ENCODE measurements at regions not wholly inside any gene's neighbourhood (a gene's known extent, or its start where the extent isn't known, plus 50 kb on each side); places are given as distances from the start of the nearest gene placed in this dataset.

DNA sequence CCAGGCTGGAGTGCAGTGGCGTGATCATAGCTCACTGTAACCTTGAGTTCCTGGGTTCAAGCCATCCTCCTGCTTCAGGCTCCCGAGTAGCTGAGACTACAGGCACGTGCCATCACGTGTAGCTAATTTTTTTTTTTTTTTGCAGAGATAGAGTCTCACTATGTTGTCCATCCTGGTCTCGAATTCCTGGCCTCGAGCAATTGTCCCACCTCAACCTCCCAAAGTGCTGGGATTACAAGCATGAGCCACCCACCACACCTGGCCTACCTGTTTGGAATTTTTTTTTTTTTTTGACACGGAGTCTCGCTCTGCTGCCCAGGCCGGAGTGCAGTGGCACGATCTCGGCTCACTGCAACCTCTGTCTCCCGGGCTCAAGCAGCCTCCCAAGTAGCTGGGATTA is 117.1 kb upstream of the PARD3 start:
- ATAC-seq (replicated peaks in 6 of 8) = no peak
- Histone ChIP-seq H3K4me3 (no peak overlapping the region), H3K27ac (no peak overlapping the region), H3K4me1 (replicated peaks in 1 of 2) (no peaks in the 10 kb centered on the region)
- WGBS, 10 experiments = 49 to 100% (median 88%) methylated on average over 1 to 10 of the region's 12 CpGs; no CpG with 5 or more reads in 3 of the 10 experiments
- in situ Hi-C loops (cut with MboI; ENCODE audit: low pct_unique_long_range_greater_than_20kb in 2 of 9, low sequenced_read_pairs in 9 of 9, unreplicated experiment in 9 of 9) = loop anchor here in 1 of 9 experiments (25.0 kb wide), 1 partner anchor 270 kb away; no protein-coding TSS in a partner anchor

DNA sequence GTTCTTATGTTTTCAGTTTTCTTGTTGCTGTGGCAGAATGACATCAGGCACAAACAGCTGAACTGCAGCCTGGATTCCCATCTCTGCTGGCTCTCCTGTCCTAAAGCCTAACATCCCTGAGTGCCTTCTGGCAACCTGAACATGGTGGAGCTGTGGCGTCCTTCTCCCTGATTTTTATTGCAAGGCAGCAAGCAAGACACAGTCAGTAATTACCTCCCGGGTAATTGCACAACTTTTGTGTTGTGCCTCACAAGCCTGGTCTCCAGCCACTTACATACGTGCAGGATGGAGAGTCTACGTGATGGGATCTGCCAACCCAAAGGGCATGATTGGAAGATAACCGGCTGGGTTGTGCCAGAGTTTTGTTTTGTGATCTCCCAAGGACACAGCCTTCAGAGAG is 116.1 kb upstream of the PARD3 start:
- in situ Hi-C loops (cut with MboI; ENCODE audit: low pct_unique_long_range_greater_than_20kb in 2 of 9, low sequenced_read_pairs in 9 of 9, unreplicated experiment in 9 of 9) = loop anchor here in 1 of 9 experiments (25.0 kb wide), 1 partner anchor 269 kb away; no protein-coding TSS in a partner anchor
- no peaks in the 10 kb centered on the region for H3K4me1 ChIP-seq (replicated peaks in 1 of 2)
- ATAC-seq (replicated peaks in 6 of 8) = no peak
- 59 to 100% (median 88%) methylated on average over 1 to 4 of the region's 5 CpGs; no CpG with 5 or more reads in 3 of the 10 experiments for WGBS, 10 experiments
- H3K4me3 ChIP-seq = no peak overlapping the region
- H3K27ac ChIP-seq = no peak overlapping the region

DNA sequence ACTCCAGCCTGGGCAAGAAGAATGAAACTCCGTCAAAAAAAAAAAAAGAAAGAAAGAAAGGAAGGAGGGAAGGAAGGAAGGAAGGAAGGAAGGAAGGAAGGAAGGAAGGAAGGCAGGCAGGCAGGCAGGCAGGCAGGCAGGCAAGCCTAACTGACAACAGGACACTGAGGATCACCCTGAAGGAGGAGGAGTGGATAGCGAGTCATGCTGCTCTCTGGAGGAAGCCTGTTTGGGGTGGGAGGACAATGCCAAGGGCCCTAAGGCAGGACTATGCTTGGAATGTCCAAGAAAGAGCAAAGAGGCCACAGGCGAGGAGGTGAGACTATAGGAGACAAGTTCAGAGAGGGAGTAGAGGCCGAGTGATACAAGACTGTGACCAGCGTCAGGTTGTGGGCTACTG is 107.0 kb upstream of the PARD3 start:
- in situ Hi-C loops (cut with MboI; ENCODE audit: low pct_unique_long_range_greater_than_20kb in 2 of 9, low sequenced_read_pairs in 9 of 9, unreplicated experiment in 9 of 9) = no loop called here
- Histone ChIP-seq H3K27ac (no peak overlapping the region), H3K4me1 (replicated peaks in 1 of 2) (peaks cover 5 to 9% of the 10 kb centered on the region in 2 donors), H3K4me3 (no peak overlapping the region)
- ATAC-seq (replicated peaks in 6 of 8) = peak in 3 of 8 experiments; percentile 24 to 47 (median 39)
- WGBS, 10 experiments = 67 to 92% (median 82%) methylated on average over 1 to 3 of the region's 5 CpGs; no CpG with 5 or more reads in 7 of the 10 experiments

DNA sequence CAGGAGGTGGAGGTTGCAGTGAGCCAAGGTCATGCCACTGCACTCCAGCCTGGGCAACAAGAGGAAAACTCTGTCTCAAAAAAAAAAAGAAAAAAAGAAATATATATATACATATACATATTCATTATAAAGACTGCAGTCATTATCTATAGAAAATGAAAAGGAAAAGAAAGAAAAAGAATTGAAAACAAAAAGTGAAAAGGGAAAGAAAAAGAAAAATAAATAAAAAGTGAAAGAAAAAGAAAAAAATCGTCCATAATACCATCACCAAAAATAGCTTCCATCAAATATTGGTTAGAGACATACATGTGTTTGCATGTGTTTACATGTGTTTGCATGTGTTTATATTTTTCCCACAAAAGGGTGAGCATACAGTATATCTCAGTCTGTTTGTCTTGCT is 105.5 kb upstream of the PARD3 start:
- Histone ChIP-seq H3K4me1 (replicated peaks in 1 of 2) (peaks cover 5 to 9% of the 10 kb centered on the region in 2 donors), H3K27ac (no peak overlapping the region), H3K4me3 (no peak overlapping the region)
- ATAC-seq (replicated peaks in 6 of 8) = no peak
- WGBS, 10 experiments = 0 to 88% (median 57%) methylated on average over 1 of the region's 1 CpG; no CpG with 5 or more reads in 1 of the 10 experiments
- in situ Hi-C loops (cut with MboI; ENCODE audit: low pct_unique_long_range_greater_than_20kb in 2 of 9, low sequenced_read_pairs in 9 of 9, unreplicated experiment in 9 of 9) = no loop called here

DNA sequence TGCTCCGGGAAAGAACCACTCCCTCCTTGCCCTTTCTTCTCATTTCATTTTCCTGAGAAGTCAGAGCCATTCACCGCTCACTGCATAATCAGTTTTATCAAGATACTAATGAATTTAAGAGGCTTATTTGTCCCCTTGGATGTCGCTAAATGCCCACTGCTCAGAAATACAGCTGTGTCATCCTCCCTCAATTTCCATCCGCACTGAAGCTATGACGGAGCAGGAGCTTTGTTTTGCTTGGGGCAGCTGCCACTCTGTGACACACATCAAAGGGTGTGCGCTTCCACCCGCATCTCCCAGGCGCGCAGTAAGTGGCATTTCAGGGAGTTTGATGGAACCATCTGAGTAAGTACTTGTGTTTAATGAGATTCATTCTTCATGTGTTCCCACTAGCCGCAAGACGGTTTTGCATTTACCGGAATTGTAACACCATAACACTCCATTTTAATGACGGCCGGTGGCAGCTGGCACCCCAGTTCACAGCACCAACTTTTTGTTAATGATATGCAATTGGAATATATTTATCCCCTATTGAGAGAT is 103.8 kb upstream of the PARD3 start:
- no peak overlapping the region for H3K4me3 ChIP-seq
- peak in 5 of 8 experiments; percentile 67 to 80 (median 73) for ATAC-seq (replicated peaks in 6 of 8)
- in situ Hi-C loops (cut with MboI; ENCODE audit: low pct_unique_long_range_greater_than_20kb in 2 of 9, low sequenced_read_pairs in 9 of 9, unreplicated experiment in 9 of 9) = no loop called here
- peak overlapping the region in 1 of 2 donors; percentile 55 for H3K27ac ChIP-seq
- H3K4me1 ChIP-seq (replicated peaks in 1 of 2) = peaks cover 5 to 9% of the 10 kb centered on the region in 2 donors
- WGBS, 10 experiments = 53 to 100% (median 70%) methylated on average over 3 to 12 of the region's 14 CpGs; no CpG with 5 or more reads in 1 of the 10 experiments

DNA sequence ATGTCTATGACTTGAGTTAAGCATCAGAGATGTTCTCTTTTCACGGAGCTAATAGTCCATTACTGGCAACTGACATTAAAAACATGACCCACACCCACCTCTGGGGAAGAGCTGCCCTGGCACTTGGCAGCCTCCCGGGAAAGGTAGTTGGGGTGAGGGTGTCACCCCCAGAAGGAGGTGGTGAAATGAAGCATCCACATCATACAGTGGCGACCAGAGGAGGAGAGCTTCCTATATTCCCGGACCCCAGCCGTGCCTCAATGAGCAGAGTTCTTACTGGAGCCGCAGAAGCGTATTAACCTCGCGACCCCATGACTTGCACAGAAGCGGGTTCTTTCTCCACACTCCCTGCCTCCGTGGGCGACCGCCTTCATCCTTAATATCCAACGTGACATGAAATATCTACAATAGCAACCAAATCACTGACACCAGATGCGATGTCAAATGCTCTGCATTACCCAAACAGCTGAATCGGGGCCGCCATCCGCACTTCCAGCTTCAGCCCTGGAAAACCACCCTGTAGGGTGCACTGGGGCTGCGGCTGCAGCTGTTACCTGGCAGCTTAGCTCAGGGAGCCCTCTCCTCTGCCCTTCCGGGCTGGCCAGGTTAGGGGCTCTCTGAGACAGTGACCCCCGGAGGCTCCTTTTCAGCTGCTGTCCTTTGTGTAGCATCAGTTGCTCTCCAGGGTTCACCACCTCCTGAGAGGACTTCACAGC is 103.1 kb upstream of the PARD3 start:
- peak in 5 of 8 experiments; percentile 25 to 48 (median 33) for ATAC-seq (replicated peaks in 6 of 8)
- in situ Hi-C loops (cut with MboI; ENCODE audit: low pct_unique_long_range_greater_than_20kb in 2 of 9, low sequenced_read_pairs in 9 of 9, unreplicated experiment in 9 of 9) = no loop called here
- Histone ChIP-seq H3K4me1 (replicated peaks in 1 of 2) (peaks cover 5 to 9% of the 10 kb centered on the region in 2 donors), H3K4me3 (no peak overlapping the region), H3K27ac (peak overlapping the region; percentile 22 to 55)
- WGBS, 10 experiments = 20 to 95% (median 84%) methylated on average over 1 to 13 of the region's 21 CpGs; no CpG with 5 or more reads in 3 of the 10 experiments

DNA sequence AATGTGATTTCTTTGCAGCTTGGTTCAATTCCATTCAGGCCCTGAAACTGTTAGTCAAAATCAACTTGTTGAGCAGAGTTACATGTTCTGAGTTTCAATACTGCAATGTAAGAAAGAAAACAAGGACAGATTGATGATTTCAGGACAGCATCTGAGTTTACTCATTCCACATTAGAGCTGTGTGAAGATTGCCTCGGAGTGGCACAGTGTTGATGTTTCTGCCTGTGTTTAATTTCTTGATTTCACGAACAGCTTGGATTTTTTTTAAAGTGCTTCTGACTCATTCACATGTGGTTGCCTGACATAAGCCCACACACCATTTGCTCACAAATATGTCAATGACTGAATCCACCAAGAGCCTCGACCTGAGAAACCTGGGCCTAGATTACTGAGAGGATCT is 101.2 kb upstream of the PARD3 start:
- peaks cover 5 to 9% of the 10 kb centered on the region in 2 donors for H3K4me1 ChIP-seq (replicated peaks in 1 of 2)
- ATAC-seq (replicated peaks in 6 of 8) = peak; percentile 49 to 91 (median 84)

DNA sequence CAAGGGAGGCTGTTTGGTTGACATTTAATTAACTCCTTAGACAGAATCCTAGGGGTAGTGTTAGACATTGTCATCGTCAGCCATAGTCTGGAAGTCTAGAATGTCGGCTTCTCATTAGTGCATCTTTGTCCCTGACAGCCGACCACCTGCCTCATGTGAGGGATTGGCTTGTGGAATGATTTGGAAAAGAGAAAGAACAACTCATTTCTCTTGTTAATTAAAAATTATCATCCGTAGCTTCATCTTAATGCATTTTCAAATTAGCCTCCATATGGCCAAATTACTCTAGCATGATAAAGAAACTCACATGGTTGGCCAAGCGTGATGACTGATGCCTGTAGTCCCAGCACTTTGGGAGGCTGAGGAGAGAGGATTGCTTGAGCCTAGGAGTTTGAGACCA is 97.7 kb upstream of the PARD3 start:
- ATAC-seq (replicated peaks in 6 of 8) = no peak
- in situ Hi-C loops (cut with MboI; ENCODE audit: low pct_unique_long_range_greater_than_20kb in 2 of 9, low sequenced_read_pairs in 9 of 9, unreplicated experiment in 9 of 9) = no loop called here
- Histone ChIP-seq H3K4me3 (no peak overlapping the region), H3K4me1 (replicated peaks in 1 of 2) (peaks cover 0 to 2% of the 10 kb centered on the region in 2 donors), H3K27ac (no peak overlapping the region)
- 33 to 100% (median 90%) methylated on average over 1 to 5 of the region's 5 CpGs; no CpG with 5 or more reads in 1 of the 10 experiments for WGBS, 10 experiments

More for the DNA sequence above, 101.2 kb upstream of the PARD3 start:
- in situ Hi-C loops (cut with MboI; ENCODE audit: low pct_unique_long_range_greater_than_20kb in 2 of 9, low sequenced_read_pairs in 9 of 9, unreplicated experiment in 9 of 9) = no loop called here
- H3K4me3 ChIP-seq = no peak overlapping the region
- no peak overlapping the region for H3K27ac ChIP-seq
- WGBS, 10 experiments = 0 to 100% (median 31%) methylated on average over 1 to 3 of the region's 3 CpGs; no CpG with 5 or more reads in 1 of the 10 experiments

DNA sequence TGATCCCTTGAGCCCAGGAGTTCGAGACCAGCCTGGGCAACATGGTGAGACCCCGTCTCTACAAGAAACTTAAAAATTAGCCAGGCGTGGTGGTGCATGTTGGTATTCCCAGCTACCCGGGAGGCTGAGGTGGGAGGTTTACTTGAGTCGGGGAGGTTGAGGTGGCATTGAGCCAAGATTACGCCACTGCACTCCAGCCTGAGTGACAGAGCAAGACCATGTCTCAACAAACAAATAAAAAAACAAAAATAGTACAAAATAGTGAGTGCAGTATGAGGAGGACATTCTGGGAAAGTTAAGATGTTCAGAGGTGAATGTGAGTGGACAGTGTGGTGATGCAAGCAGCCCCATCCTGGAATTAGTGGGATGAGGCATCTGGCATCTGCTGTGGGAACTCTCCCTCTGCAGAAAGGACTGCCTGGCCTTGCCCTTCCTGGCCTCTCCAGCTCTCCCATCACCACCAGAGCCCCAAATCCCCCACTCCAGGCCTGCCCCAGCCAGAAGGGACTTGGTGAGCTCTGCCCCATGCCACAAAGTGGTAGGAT is 96.6 kb upstream of the PARD3 start:
- in situ Hi-C loops (cut with MboI; ENCODE audit: low pct_unique_long_range_greater_than_20kb in 2 of 9, low sequenced_read_pairs in 9 of 9, unreplicated experiment in 9 of 9) = no loop called here
- 80 to 100% (median 90%) methylated on average over 1 to 4 of the region's 6 CpGs; no CpG with 5 or more reads in 5 of the 10 experiments for WGBS, 10 experiments
- no peak for ATAC-seq (replicated peaks in 6 of 8)
- Histone ChIP-seq H3K4me3 (no peak overlapping the region), H3K4me1 (replicated peaks in 1 of 2) (peaks cover 0 to 2% of the 10 kb centered on the region in 2 donors), H3K27ac (no peak overlapping the region)

DNA sequence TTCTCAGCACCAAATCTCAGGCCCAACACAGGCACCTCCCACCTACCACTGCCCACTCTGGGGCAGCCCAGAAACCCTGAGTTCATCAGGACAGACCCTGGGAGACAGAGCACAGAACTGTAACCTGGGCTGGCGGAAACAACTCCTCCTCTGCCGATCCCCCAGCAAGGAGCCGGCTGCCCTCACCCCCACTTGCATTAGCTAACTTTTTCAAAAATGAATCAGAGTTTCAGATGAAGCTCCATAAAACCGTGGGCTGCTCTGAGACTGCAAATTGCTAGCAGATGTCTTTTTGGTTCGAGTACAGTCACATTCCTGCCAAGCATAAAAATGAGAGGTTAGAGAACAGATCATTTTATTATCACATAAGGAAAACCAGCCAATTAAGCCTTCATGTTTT is 93.4 kb upstream of the PARD3 start:
- WGBS, 10 experiments = 0 to 100% (median 29%) methylated on average over 1 to 3 of the region's 5 CpGs; no CpG with 5 or more reads in 2 of the 10 experiments
- no peak overlapping the region for H3K4me3 ChIP-seq
- no peak overlapping the region for H3K27ac ChIP-seq
- peak in 3 of 8 experiments; percentile 81 to 94 (median 90) for ATAC-seq (replicated peaks in 6 of 8)
- in situ Hi-C loops (cut with MboI; ENCODE audit: low pct_unique_long_range_greater_than_20kb in 2 of 9, low sequenced_read_pairs in 9 of 9, unreplicated experiment in 9 of 9) = no loop called here
- H3K4me1 ChIP-seq (replicated peaks in 1 of 2) = peaks cover 0 to 6% of the 10 kb centered on the region in 2 donors

DNA sequence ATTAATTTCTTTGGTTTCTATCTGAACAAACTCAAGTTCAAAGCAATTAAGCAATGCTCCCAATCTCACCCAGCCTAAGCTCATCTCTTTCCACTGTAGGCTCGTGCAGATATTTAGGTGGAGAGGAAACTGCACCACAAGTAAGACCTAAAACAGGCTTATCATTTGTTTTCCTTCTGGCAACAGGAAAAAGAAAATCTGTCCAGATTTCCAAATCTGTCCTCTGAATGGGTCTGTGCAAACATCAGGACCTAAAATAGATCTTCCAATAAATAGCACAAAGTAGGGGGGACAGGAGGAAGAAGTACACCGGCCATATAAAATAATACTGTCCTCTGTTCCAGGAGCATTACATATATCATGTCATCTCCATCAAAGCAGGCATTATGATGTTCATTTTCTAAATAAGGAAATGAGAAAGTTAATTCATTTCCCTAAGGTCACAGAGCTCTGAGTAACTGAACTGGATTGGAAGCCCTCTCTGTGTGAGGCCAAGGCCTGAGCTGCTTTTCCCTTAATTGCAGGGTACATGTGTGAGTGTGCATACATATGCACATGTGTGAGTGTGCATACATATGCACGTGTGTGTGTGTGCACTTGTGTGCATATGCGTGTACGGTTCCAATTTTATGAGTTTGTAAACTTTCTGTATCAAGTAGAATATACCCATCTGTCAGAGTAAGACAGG is 92.8 kb upstream of the PARD3 start:
- WGBS, 10 experiments = 0 to 100% (median 62%) methylated on average over 1 to 5 of the region's 5 CpGs
- Histone ChIP-seq H3K4me1 (replicated peaks in 1 of 2) (peaks cover 0 to 6% of the 10 kb centered on the region in 2 donors), H3K4me3 (no peak overlapping the region), H3K27ac (no peak overlapping the region)
- in situ Hi-C loops (cut with MboI; ENCODE audit: low pct_unique_long_range_greater_than_20kb in 2 of 9, low sequenced_read_pairs in 9 of 9, unreplicated experiment in 9 of 9) = no loop called here
- ATAC-seq (replicated peaks in 6 of 8) = peak in 4 of 8 experiments; percentile 16 to 77 (median 62)

DNA sequence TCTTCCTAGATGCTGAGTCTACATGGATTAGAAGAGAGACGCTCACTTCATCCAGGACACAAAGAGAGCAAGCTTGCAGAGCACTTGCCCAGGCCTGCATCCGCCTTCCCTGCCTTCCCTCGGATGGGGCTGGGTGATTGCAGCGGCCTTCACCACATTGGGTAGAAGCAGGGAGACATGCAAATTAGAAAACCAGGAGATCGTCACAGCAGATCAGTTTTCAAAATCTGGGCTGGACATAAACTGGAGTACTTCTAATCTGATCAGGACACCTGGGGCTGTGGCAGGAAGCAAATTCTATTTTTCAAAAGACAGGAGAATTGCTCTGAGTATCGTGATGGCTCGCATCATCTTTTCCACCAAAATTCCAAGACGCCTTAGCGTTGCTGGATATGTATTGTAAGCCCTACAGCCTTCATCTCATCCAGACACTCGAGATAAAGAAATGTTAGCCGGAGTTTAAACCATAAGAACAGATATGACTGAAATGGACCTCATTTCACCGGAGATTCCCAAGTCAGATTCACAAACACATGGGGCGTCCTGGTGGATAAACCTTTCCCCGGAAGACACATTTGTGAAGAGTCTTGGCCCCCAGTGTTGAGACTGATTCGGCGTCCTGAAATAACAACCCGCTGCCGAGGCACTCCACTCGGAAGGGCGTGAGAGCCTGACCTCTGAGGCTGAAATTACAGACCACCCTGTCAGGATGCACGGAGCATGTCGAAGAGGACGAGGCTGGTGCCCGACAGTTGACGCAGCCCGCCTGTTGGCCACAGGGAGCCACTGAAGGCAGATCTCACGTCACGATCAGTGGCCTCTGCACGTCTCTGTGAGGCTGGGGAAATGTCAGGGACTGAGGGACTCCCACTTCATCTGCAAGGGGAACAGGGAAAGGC is 91.2 kb upstream of the PARD3 start:
- WGBS, 10 experiments = 69 to 98% (median 88%) methylated on average over 1 to 19 of the region's 29 CpGs
- Histone ChIP-seq H3K4me3 (no peak overlapping the region), H3K27ac (no peak overlapping the region), H3K4me1 (replicated peaks in 1 of 2) (peaks cover 0 to 6% of the 10 kb centered on the region in 2 donors)
- in situ Hi-C loops (cut with MboI; ENCODE audit: low pct_unique_long_range_greater_than_20kb in 2 of 9, low sequenced_read_pairs in 9 of 9, unreplicated experiment in 9 of 9) = no loop called here
- peak in 3 of 8 experiments; percentile 31 to 56 (median 55) for ATAC-seq (replicated peaks in 6 of 8)
